ENCODE measurements at regions not wholly inside any gene's neighbourhood (a gene's known extent, or its start where the extent isn't known, plus 50 kb on each side); places are given as distances from the start of the nearest gene placed in this dataset.
A peak's percentile ranks its signal among the peaks of the same experiment; 100 is the strongest.

DNA sequence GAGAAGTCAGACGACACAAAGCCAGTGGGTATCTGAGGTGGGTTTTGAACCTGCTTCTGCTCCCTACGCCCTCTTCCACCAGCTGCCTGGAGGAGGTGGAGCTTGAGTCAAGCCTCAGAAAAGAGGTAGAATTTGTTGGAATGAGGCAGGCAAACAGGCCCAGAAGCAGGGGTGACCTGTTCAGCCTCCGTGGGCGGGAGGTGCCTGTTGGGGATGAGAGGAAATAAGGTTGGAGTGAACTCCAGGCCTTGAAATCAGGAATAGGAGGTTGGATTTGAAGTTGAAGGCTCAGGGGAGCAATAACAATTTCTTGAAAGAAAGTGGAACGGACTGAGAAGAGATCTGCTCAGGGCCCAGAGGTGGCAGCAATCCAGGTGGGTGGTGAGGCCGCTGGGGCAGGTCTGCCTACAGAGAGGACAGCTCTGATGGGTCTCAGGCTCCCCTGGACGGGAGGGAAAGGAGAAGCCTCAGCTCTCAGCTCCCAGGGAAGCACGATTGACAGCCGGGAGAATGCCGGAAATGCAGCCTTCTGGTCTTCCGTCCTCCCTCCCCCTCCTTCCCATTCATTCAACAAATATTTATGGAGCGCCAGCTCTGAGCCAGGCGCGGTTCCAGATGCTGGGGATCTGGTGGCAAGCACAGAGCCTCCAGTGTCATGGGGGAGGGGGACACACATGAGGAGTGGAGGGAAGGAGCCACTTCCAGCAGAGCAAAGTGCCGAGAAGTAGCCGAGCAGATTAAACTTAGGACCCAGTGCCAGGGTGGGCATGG is 61.9 kb upstream of the CIBAR2 start:
- peak; percentile 77 for DNase-seq

DNA sequence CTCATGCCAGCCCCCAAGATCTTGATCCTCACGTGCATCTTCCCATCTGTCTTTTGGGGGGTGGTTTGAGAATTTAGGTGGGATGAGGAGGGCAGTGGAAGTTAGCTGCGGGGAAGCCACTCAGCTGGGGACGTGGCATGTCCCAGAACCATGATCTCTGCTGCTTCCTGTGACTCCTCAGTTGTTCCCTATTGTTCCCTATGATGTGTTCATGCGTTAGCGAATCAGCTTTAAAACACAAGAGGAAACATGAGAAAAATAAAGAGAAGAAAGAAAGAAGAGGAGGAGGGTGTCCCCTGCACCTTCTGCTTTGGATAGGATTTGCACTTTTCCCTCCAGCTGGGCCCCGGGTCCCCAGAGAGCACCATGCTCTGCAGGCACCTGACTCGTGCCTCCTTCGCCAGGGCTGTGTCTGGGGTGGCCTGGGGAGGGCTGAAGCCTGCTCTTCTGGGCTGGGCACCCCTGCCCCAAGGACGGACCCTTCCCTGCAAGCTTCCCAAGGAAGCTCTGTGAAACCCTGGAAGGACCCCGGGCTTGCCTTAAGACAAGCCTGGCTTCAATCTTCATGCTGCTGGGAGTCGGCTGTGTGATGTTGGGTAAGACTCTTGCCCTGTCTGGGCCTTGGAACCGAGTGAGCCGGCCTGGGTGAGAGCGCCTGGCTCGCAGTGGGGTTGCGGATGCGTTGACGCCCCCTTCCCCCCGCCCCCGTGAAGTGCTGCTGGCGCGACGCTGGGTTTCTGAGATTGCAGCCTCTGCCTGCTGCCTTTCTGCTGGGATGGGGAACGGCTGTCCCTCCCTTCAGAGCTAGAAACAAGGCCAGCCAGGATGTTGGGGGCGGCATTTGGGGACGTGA is 62.8 kb upstream of the CIBAR2 start:
- no peak for DNase-seq

GRCh38 chr16:85175724-85176233 is 63.5 kb upstream of the CIBAR2 start:
- no peak for DNase-seq

DNA sequence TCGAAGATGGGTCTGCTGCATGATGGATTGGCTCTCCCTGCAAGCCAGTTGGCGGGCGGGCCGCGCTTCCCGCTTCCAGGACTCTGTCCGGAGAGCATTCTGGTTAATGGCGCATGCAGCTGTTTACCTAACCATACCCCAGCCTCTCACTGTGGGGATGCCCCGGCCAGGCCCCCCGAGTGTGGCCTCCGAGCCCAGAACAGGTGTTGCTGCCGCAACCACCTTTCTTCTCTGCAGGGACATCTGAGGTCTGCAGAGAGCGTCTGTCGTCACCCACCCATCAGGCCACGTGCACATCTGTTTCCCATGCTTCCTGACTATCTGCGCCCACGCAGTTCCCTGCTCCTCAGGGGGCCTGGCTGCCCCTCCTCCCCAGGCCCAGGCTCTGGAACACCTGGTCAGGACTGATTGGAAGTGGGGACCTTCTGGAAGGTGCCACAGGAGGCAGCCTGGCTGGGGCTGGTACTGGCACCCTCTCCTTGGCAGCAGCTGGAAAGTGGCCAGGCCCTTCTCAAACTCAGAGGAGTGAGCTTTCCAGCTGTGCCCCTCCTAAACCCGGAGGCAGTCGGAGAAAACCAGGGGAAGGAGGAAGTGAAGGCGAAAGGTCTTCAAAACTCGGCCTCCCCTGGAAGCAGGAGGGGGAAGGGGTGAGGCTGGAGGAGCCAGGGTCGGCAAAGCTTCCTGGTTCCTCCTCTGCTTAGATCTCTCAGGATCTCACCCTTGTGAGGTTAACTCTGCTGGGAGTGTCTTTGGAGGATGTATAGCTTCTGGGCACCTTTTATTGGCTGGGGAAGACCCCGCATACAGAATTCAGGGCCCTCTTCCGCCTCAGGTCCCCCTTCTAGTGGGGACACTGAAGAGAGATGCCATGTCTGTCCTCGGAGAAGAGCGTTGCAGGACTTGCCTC is 64.5 kb upstream of the CIBAR2 start:
- DNase-seq, result peak; percentile 88

- no peak for DNase-seq
Observed at GRCh38 chr16:85177448-85177846, 65.2 kb upstream of the CIBAR2 start.

GRCh38 chr16:85178006-85178591 is 65.8 kb upstream of the CIBAR2 start:
- no peak for DNase-seq

DNA sequence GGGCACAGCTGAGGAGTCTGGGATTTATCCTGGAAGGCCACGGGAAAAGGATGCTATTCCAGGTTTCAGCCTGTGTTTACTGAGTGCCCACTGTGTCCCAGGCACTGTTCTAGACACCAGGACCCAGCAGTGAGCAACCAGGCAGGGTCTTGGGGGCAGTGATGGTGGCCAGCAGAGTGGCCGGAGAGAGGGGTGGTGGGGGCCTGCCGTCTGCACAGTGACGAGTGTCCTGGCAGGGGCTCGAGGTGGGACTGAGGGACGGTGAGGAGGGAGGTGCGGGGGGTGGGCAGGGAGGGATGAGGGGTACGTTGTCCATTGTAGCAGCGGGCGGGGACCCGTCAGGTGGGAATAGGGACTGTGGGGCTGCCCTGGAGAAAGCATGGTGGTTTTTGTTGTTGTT is 66.3 kb upstream of the CIBAR2 start:
- no peak for DNase-seq

GRCh38 chr16:85179344-85180046 is 67.2 kb upstream of the CIBAR2 start:
- no peak for DNase-seq

DNA sequence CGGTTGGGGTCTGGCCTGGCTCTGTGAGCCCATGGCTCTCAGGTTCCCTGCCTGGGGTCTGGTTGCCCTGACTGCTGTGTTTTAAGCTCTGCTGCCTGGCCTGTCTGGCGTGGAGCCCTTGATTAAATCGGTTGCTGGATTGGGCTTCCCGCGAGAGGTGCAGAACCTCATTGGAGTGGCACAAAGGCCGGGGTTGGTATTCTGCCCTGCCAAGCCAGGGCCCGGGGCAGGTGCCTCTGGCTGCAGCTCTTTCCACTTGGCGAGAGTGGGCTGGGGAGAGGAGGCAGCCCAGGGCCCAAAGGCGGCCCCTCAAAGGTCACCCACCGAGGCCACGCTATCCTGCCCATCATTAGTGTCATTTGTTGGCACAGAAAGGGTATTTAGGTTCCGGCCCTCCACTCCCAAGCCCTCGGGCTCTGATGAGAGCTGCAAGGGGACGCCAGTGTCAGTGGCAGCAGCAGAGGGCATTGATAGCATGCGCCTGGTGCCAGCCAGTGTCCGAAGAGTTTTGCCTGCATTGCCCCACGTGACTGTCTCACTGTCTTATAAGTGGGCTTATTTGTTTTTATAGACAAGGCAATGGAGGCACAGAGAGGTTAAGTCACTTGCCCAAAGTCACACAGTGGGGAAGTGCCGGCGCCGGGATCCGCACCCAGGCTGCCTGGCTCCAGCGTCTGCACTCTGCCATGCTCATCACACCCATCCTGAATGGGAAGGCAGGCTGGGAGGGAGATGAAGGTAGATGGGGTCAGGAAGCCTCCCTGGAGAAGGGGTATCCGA is 68.0 kb upstream of the CIBAR2 start:
- no peak for DNase-seq

DNA sequence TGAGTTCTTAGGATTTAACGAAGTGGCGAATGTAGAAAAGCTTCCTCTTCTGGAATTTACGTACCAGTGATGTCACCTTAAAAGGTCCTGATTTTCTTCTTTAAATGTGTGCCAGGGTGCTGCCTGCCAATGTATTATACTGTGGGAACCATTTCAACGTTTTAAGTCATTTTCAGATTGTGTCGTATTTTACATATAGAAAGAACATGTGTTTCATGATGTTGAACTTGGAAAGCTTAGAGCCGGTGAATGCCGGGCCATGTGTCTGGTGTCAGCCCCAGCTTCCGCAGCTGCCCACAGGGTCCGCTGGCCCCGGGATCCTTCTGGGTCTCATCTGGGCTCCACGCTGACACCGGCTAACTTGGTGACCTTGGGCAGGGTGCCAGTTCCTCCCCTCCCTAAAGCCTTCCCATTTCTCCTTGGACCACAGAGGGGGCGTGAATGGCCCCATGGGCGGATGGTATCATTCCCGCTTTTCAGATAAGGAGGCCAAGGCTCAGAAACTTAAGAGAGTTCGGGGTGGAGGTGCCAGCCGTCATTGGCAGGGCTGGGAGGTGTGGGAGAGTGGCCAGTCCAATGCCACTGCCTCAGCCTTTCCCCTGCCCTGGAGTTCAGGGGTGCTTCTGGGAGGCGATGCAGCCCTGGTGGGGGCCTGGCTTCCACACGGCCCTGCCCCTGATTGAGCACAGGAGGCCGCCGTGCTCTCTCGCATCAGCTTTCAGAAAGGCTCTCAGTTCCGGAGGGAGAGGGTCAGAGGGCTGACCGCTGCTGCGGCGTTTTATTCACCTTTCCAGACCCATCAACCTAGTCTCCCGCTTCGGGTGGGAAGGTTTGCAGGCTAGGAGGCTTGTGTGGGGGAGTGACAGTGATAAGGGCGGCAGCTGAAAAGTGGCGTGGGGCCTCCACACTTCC is 68.8 kb upstream of the CIBAR2 start:
- DNase-seq, result no peak

- DNase-seq, result no peak
Observed at GRCh38 chr16:85181739-85182129, 69.5 kb upstream of the CIBAR2 start.

DNA sequence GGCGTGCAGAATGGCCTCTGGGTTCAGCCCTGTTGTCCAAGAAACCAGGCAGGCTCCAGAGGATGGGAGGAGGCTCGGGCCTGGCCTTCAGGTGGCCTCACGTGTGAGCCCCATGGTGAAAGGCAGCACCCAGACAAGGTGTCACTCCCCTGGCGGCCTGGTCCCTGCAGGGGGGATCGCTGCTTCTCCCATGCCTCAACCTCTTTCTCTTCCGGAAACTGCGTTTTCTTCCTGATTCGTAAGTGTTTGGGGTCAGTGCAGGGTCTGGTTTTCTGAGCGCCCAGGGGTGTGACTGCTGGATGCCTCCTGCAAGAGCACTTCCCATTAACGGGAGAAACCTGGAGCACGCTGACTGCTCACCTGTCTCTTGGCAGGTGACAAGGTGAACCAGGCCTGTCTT is 70.0 kb upstream of the CIBAR2 start:
- DNase-seq, result no peak

DNA sequence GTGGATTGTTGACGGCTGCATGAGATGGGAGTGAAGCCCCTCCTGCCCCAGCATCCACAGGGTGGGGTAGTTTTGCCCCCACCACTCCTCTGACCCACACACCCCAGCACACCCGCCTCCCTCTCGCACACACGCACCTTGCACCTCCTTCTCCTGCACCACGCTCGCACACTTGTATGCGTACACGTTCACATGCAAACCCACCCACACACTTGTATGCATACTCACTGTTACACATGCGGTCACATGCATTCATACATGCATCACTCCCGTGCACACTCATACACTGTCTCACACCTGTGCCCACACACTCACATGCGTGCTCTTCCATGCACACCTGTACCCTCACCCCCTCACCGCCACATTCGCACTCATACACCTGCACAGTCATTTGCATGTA is 70.5 kb upstream of the CIBAR2 start:
- DNase-seq, result no peak

DNA sequence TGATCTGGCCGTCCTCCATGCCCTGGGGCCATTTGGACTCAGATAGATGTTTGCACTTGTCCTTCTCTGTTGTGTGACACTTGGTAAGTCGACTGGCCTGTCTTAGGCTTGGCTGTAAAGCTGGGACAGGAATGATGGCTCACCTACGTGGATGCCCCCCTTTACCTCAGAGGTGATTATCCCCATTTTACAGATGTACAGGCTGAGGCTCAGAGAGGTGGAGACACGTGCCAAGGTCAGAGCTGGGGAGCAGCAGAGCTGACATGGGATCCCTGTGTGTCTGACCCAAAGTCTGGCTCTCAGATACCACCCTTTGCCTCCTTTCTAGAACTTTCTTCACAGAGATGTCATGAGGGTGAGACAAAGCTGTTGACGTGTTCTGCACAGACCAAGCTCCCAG is 71.3 kb upstream of the CIBAR2 start:
- no peak for DNase-seq

DNA sequence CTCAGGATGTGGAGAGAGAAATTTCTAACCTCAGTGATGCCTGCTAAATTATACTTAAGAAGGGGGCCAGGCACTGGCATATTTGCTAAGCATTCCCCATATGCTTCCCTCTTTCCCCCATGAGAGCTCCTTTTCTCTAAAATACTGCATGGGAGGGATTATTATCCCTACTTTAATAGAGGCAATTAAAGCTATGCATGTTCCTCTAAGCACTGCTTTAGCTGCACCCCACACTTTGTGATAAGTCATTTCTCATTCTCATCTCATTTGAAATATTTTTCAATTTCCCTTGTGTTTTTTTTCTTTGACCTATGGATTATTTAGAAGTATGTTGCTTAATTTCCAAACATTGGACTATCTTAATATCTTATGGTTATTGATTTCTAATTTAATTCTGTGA is 72.1 kb upstream of the CIBAR2 start:
- DNase-seq, result no peak

- no peak for DNase-seq
Observed at GRCh38 chr16:85185303-85186100, 73.2 kb upstream of the CIBAR2 start.

GRCh38 chr16:85187002-85187401 is 74.7 kb upstream of the CIBAR2 start:
- DNase-seq, result no peak

DNA sequence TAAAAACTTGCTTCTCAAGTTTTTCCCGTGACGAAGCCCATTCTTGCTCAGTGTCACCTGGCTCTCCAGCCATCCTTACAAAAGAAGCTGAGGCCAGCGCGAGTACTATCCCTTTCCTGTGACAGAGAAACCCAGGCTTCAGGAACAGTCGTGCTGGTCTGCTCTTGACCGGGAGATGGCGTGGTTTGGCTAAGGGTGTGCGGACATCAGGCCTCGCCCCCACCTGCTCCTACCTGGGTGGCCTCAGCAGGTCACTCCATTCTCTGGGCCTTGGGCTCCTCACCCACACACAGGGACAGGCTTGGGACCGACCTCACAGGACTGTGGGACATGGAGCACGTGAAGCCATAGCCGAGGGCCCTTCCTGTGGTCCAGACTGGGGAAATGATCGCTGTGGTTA is 75.2 kb upstream of the CIBAR2 start:
- DNase-seq, result no peak

GRCh38 chr16:85187886-85188285 is 75.6 kb upstream of the CIBAR2 start:
- DNase-seq, result no peak
